ENCODE measurements at regions not wholly inside any gene's neighbourhood (a gene's known extent, or its start where the extent isn't known, plus 50 kb on each side); places are given as distances from the start of the nearest gene placed in this dataset.

- TF ChIP-seq ZNF274 (IDR thresholded peaks at IDR 0.05; ENCODE audit: borderline replicate concordance, extremely low read depth, low read length) (no peak), CBX8 (IDR thresholded peaks at IDR 0.05; ENCODE audit: borderline replicate concordance, low read depth, low read length) (no peak), POU5F1 (IDR thresholded peaks at IDR 0.05; ENCODE audit: low read depth, low read length) (no peak), CTBP2 (IDR thresholded peaks at IDR 0.05; ENCODE audit: borderline replicate concordance, insufficient read depth, insufficient read length, low read length) (no peak), JUN (IDR thresholded peaks at IDR 0.05; ENCODE audit: low read depth, low read length) (no peak), POLR2A (IDR thresholded peaks at IDR 0.05; ENCODE audit: control extremely low read depth in 1 of 2, low read depth in 2 of 2, low read length in 2 of 2) (no peak)
Measured at GRCh38 chr5:28164568-28164967, 1126.2 kb upstream of the CDH9 start (continued).

All from H1 (cell line).